Jurkat, Clone E6-1 (cell line): ENCODE measurements at regions not wholly inside any gene's neighbourhood (a gene's known extent, or its start where the extent isn't known, plus 50 kb on each side); places are given as distances from the start of the nearest gene placed in this dataset.
"Not testable (repeated sequence)": the region's sequence is repeated elsewhere in the genome, so short reads cannot be mapped to it uniquely, and the experiment has no call there.

Experiments
- DNase-seq: peaks from one replicate; pipeline ENCODE4 v3.0.0-alpha.2; 2011; ENCODE audit warnings: low read depth, low spot score
- H3K4me3 ChIP-seq: 2 replicates; pipeline ENCODE4 v1.5.1; 2011; ENCODE audit warnings: mild to moderate bottlenecking, low read length, control low read depth, moderate library complexity

GRCh38 chr2:41170589-41170988 is 718.7 kb upstream of the SLC8A1 start:
- no peak for DNase-seq

GRCh38 chr2:41180387-41180786 is 728.5 kb upstream of the SLC8A1 start:
- no peak for DNase-seq

More at GRCh38 chr2:41170589-41170988, 718.7 kb upstream of the SLC8A1 start:
- no peak overlapping the region for H3K4me3 ChIP-seq

GRCh38 chr2:41182961-41183360 is 731.1 kb upstream of the SLC8A1 start:
- no peak overlapping the region for H3K4me3 ChIP-seq
- no peak for DNase-seq

More at GRCh38 chr2:41180387-41180786, 728.5 kb upstream of the SLC8A1 start:
- H3K4me3 ChIP-seq, result no peak overlapping the region

GRCh38 chr2:41187376-41188122 is 735.7 kb upstream of the SLC8A1 start:
- DNase-seq, result no peak
- no peak overlapping the region for H3K4me3 ChIP-seq

- no peak overlapping the region for H3K4me3 ChIP-seq
- no peak for DNase-seq
These were observed 742.3 kb upstream of the SLC8A1 start for GRCh38 chr2:41194230-41194629.

- no peak for DNase-seq
- H3K4me3 ChIP-seq, result no peak overlapping the region
These were observed 745.9 kb upstream of the SLC8A1 start for GRCh38 chr2:41197781-41198180.

- H3K4me3 ChIP-seq, result no peak overlapping the region
- no peak for DNase-seq
These were observed 747.4 kb upstream of the SLC8A1 start for GRCh38 chr2:41199334-41199733.

GRCh38 chr2:41204315-41204714 is 752.4 kb upstream of the SLC8A1 start:
- H3K4me3 ChIP-seq, result no peak overlapping the region
- DNase-seq, result no peak

GRCh38 chr2:41206004-41206403 is 754.1 kb upstream of the SLC8A1 start:
- no peak for DNase-seq

GRCh38 chr2:41207578-41207977 is 755.7 kb upstream of the SLC8A1 start:
- no peak overlapping the region for H3K4me3 ChIP-seq
- no peak for DNase-seq

More at GRCh38 chr2:41206004-41206403, 754.1 kb upstream of the SLC8A1 start:
- H3K4me3 ChIP-seq, result no peak overlapping the region

GRCh38 chr2:41210030-41210429 is 758.1 kb upstream of the SLC8A1 start:
- DNase-seq, result not testable (repeated sequence)

GRCh38 chr2:41216978-41217377 is 765.1 kb upstream of the SLC8A1 start:
- no peak overlapping the region for H3K4me3 ChIP-seq
- DNase-seq, result no peak

More at GRCh38 chr2:41210030-41210429, 758.1 kb upstream of the SLC8A1 start:
- H3K4me3 ChIP-seq, result not testable (repeated sequence)

- DNase-seq, result no peak
- no peak overlapping the region for H3K4me3 ChIP-seq
These were observed 770.7 kb upstream of the SLC8A1 start for GRCh38 chr2:41222593-41222992.

- H3K4me3 ChIP-seq, result no peak overlapping the region
- DNase-seq, result no peak
These were observed 782.2 kb upstream of the SLC8A1 start for GRCh38 chr2:41234093-41234492.

GRCh38 chr2:41241325-41242000 is 789.6 kb upstream of the SLC8A1 start:
- DNase-seq, result no peak
- no peak overlapping the region for H3K4me3 ChIP-seq

- DNase-seq, result no peak
- H3K4me3 ChIP-seq, result no peak overlapping the region
These were observed 790.1 kb upstream of the SLC8A1 start for GRCh38 chr2:41242001-41242331.

GRCh38 chr2:41267929-41268659 is 779.7 kb upstream of the PKDCC start:
- H3K4me3 ChIP-seq, result no peak overlapping the region
- DNase-seq, result no peak

- no peak for DNase-seq
- no peak overlapping the region for H3K4me3 ChIP-seq
These were observed 764.6 kb upstream of the PKDCC start for GRCh38 chr2:41283079-41283775.

GRCh38 chr2:41293491-41293890 is 754.3 kb upstream of the PKDCC start:
- H3K4me3 ChIP-seq, result no peak overlapping the region
- DNase-seq, result no peak
